ENCODE measurements at regions not wholly inside any gene's neighbourhood (a gene's known extent, or its start where the extent isn't known, plus 50 kb on each side); places are given as distances from the start of the nearest gene placed in this dataset.

GRCh38 chr18:40782453-40783130 lies 1172.4 kb upstream of the PIK3C3 start:
- no peak overlapping the region for H4K5ac ChIP-seq (ENCODE audit: insufficient read length, low read depth, low read length)
- no peaks in the 10 kb centered on the region for H3K79me1 ChIP-seq (ENCODE audit: low read depth, low read length)
- no peaks in the 10 kb centered on the region; the same call in 1 of the 2 replicates for H3K23me2 ChIP-seq (ENCODE audit: low read depth, low read length)
- H3K36me3 ChIP-seq (ENCODE audit: control insufficient read depth in 2 of 4, insufficient read depth in 4 of 4, low read length in 3 of 4), result no peaks in the 10 kb centered on the region
- H2AFZ ChIP-seq (ENCODE audit: low read length), result no peak overlapping the region
- H4K8ac ChIP-seq (ENCODE audit: extremely low read depth, insufficient read depth, low read length), result no peak overlapping the region
- no peak overlapping the region for H3K23ac ChIP-seq (ENCODE audit: insufficient read length)
- 81% methylated on average over 3 of the region's 3 CpGs; no CpG with 5 or more reads in 1 of the 2 experiments for WGBS, 2 experiments (ENCODE audit: extremely low coverage in 1 of 2, insufficient coverage in 1 of 2, insufficient read length in 1 of 2, insufficient replicate concordance in 2 of 2, low coverage in 1 of 2, low lambda C conversion rate in 2 of 2, missing lambda C conversion rate in 1 of 2)
- H3K18ac ChIP-seq (ENCODE audit: extremely low read depth, low read length), result no peak overlapping the region
- no peaks in the 10 kb centered on the region for H3K79me2 ChIP-seq (ENCODE audit: control insufficient read depth in 1 of 2, insufficient read depth in 2 of 2, low read length in 2 of 2)
- no peak overlapping the region for H2BK120ac ChIP-seq (replicated peaks; ENCODE audit: low read depth, low read length)
- H4K20me1 ChIP-seq (replicated peaks in 1 of 2; ENCODE audit: control insufficient read depth in 1 of 2, insufficient read depth in 2 of 2, low read length in 2 of 2), result no peaks in the 10 kb centered on the region
- no peak overlapping the region for H2BK5ac ChIP-seq (ENCODE audit: low read depth, low read length)
- H3K14ac ChIP-seq (ENCODE audit: insufficient read length), result no peak overlapping the region
- H3K56ac ChIP-seq (replicated peaks; ENCODE audit: insufficient read length, low read depth, low read length), result no peak overlapping the region
- H3K27ac ChIP-seq (ENCODE audit: low read depth, low read length), result no peak overlapping the region
- no peak overlapping the region for H2AK5ac ChIP-seq (ENCODE audit: low read depth, low read length)
- H4K91ac ChIP-seq (replicated peaks; ENCODE audit: insufficient read length, low read length), result no peak overlapping the region
- no peaks in the 10 kb centered on the region for H3K9me3 ChIP-seq (ENCODE audit: insufficient read depth in 2 of 2, low read depth in 1 of 2, low read length in 1 of 2)
- ChIA-PET POLR2A (ENCODE audit: partially characterized antibody) (no interaction called here), CTCF (ENCODE audit: partially characterized antibody) (no interaction called here)
- no peak overlapping the region for H2BK15ac ChIP-seq (ENCODE audit: low read length)
- no peak overlapping the region for H3K4ac ChIP-seq (replicated peaks; ENCODE audit: insufficient read length, low read depth, low read length)
- H2BK12ac ChIP-seq (ENCODE audit: low read depth, low read length), result no peak overlapping the region
- no peak overlapping the region for H3K9ac ChIP-seq (replicated peaks in 1 of 4; ENCODE audit: extremely low read depth in 1 of 4, low read depth in 3 of 4, low read length in 3 of 4)
- H3K4me1 ChIP-seq (replicated peaks in 1 of 4; ENCODE audit: control insufficient read depth in 3 of 4, insufficient read depth in 4 of 4, low read length in 3 of 4), result no peaks in the 10 kb centered on the region
- no peak overlapping the region for H2BK20ac ChIP-seq (ENCODE audit: low read length)
- no peaks in the 10 kb centered on the region for H3K27me3 ChIP-seq (replicated peaks in 1 of 4; ENCODE audit: control insufficient read depth in 3 of 4, extremely low read depth in 1 of 4, insufficient read depth in 3 of 4, low read length in 3 of 4)
- DNase-seq (ENCODE audit: low read depth in 1 of 2, low spot score in 2 of 2) (no peak), FAIRE-seq (peak; percentile 52)
- no peak overlapping the region for H3K4me3 ChIP-seq (ENCODE audit: extremely low read depth in 1 of 4, insufficient read depth in 2 of 4, low read depth in 3 of 4, low read length in 4 of 4)
- H3K4me2 ChIP-seq (ENCODE audit: insufficient read depth in 1 of 2, low read depth in 2 of 2, low read length in 2 of 2), result no peak overlapping the region

Data from H1 (cell line).